WTC11 (cell line): ENCODE measurements at regions not wholly inside any gene's neighbourhood (a gene's known extent, or its start where the extent isn't known, plus 50 kb on each side); places are given as distances from the start of the nearest gene placed in this dataset.
"Not testable (repeated sequence)": the region's sequence is repeated elsewhere in the genome, so short reads cannot be mapped to it uniquely, and the experiment has no call there.

Experiments
- ATF1 ChIP-seq: sonication (generic); formaldehyde crosslinking; IDR thresholded peaks from 2 replicates; pipeline ENCODE4 v1.8.1; 2023; ENCODE audit warnings: mild to moderate bottlenecking, moderate library complexity, missing genetic modification reagents
- CREB1 ChIP-seq: sonication (generic); formaldehyde crosslinking; IDR thresholded peaks from 2 replicates; pipeline ENCODE4 v1.8.0; 2023; ENCODE audit warnings: mild to moderate bottlenecking, missing genetic modification reagents
- CTCF ChIP-seq: fragments of 200-600 bp; IDR thresholded peaks from 2 replicates; pipeline ENCODE4 v1.8.0; 2022; ENCODE audit warnings: antibody characterized with exemption
- ZBTB21 ChIP-seq: sonication (generic); formaldehyde crosslinking; IDR thresholded peaks from 2 replicates; pipeline ENCODE4 v1.8.1; 2023; ENCODE audit warnings: mild to moderate bottlenecking, missing genetic modification reagents, borderline replicate concordance
- ZNF138 ChIP-seq: sonication (generic); formaldehyde crosslinking; conservative IDR thresholded peaks from 2 replicates; pipeline ENCODE4 v1.8.1; 2022; ENCODE audit warnings: mild to moderate bottlenecking, moderate library complexity, missing genetic modification reagents

- TF ChIP-seq CREB1 (CRISPR knock-in tag); CTCF; ZBTB21 (CRISPR knock-in tag); ZNF138 (CRISPR knock-in tag); ATF1 (CRISPR knock-in tag): not testable (repeated sequence)
These were observed 421.8 kb downstream of the CSNK1G3 start for GRCh38 chr5:123933812-123934211.
